ENCODE measurements at regions not wholly inside any gene's neighbourhood (a gene's known extent, or its start where the extent isn't known, plus 50 kb on each side); places are given as distances from the start of the nearest gene placed in this dataset.
"Not testable (repeated sequence)": the region's sequence is repeated elsewhere in the genome, so short reads cannot be mapped to it uniquely, and the experiment has no call there.

DNA sequence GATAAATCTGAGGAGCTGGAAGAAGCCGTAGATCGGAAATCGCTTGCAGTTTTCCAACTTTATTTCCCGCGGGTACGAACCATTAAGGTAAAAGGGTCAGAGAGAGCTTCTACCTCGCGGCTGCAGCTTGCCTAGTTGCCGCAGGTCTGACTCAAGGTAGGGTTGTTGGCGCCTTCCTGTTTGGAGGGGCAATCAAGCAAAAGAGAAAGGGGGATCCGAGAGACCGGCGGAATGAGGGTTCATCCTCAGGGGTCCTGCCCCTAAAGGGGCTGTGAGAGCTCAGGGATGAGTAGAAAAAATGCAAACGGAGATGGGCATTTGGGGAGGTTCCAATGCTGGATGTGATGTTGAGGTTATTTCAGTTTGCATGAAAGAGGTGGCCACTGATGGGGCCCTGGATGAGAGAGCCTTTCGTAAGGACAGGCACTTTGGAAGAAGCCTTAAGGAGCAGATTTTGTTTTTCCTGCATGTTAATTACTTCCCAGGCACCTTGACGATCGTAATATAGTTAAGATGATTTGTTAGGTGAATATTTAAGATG is 265.4 kb downstream of the CGGBP1 start:
- Histone ChIP-seq H3K4me3 (peak overlapping the region; percentile 39 to 59), H3K36me3 (ENCODE audit: low read depth, missing control alignments) (no peaks in the 10 kb centered on the region), H3K27ac (peak overlapping the region in 1 of 2 donors; percentile 21), H3K4me1 (peaks cover 7% of the 10 kb centered on the region), H3K27me3 (no peaks in the 10 kb centered on the region), H3K9me3 (no peaks in the 10 kb centered on the region)
- intact Hi-C loops (cut with DNase I; ENCODE audit: low total_unique reads), result no loop called here
- 4 to 9% methylated on average over 17 of the region's 17 CpGs for WGBS, 2 donors
- no peak for TF ChIP-seq POLR2A (IDR thresholded peaks at IDR 0.05)
- no peak for TF ChIP-seq CTCF (IDR thresholded peaks at IDR 0.05)
- DNase-seq, result no peak

DNA sequence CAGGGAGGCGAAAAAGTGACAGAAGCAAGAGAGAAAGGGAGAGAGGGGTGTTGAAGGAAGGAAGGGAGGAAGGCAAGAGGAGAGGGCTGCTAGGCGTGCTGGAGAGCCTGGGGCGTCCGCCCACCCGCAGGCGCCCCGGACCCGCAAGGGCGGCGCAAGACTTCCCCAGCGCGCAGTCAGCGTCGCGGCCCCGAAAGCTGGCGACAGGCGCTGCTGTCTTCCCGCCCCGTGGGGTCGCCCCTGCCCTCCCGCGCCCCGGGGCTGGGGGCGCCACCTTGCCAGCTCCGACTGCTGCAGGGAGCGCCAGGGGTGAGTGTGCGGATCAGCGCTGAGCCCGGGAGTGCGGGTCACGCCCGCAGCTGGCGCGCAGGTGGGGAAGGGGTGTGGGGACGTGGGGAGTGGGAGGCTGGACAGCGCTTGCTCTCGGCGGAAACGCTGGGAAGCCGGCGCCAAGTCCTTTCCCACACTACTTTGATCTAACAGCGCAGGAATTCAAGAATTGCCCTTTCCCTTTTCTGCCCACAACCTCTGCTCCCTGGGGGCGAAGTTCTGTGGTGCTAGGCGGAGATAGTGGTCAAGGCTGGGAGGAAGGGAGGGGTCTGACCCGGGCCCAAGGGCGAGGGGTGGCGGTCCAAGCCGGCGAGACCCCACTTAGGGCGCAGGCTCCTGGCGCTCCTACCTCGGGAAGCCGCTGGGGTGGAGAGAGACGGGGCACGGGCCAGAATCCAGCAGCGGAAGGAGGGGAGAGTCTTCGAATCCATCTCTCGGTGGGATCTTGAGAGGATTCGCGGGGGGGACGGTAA is 266.1 kb downstream of the CGGBP1 start, which contains the start of gene HTR1F:
TSS of gene HTR1F (plus strand) at position 173 of the 803 bp plus-strand sequence.
- Histone ChIP-seq H3K9me3 (no peaks in the 10 kb centered on the region), H3K36me3 (ENCODE audit: low read depth, missing control alignments) (no peaks in the 10 kb centered on the region), H3K27me3 (no peaks in the 10 kb centered on the region), H3K4me3 (peak within 1 kb of the TSS; percentile 39 to 59), H3K4me1 (peaks cover 7% of the 10 kb centered on the region), H3K27ac (peak within 1 kb of the TSS in 1 of 2 donors; percentile 21)
- intact Hi-C loops (cut with DNase I; ENCODE audit: low total_unique reads), result no loop called here
- TF ChIP-seq POLR2A (IDR thresholded peaks at IDR 0.05) (no peak), CTCF (IDR thresholded peaks at IDR 0.05) (no peak)
- peak; percentile 16 for DNase-seq
- 1% methylated on average over 29 to 59 of the region's 62 CpGs for WGBS, 2 donors

DNA sequence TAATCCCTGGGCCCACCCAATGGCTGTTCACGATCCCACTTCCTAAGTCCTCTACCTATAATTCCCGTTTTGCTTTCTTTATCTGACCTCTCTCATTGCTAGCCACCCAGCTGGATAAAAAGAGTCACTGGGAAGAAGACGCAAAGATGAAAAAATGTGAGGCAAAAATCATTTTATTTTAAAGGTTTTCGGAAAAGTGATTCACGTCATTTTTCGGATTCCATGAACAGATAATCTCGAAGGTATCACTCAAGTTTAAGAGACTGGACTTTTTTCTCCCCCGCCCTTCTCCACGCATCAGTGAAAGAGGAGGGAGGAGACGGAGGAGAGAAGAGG is 266.6 kb downstream of the CGGBP1 start:
- intact Hi-C loops (cut with DNase I; ENCODE audit: low total_unique reads), result no loop called here
- Histone ChIP-seq H3K36me3 (ENCODE audit: low read depth, missing control alignments) (no peaks in the 10 kb centered on the region), H3K4me1 (peaks cover 7% of the 10 kb centered on the region), H3K9me3 (no peaks in the 10 kb centered on the region), H3K4me3 (peak overlapping the region; percentile 39 to 59), H3K27me3 (no peaks in the 10 kb centered on the region), H3K27ac (no peak overlapping the region)
- 8 to 10% methylated on average over 10 of the region's 10 CpGs for WGBS, 2 donors
- DNase-seq, result no peak
- no peak for TF ChIP-seq CTCF (IDR thresholded peaks at IDR 0.05)
- no peak for TF ChIP-seq POLR2A (IDR thresholded peaks at IDR 0.05)

- H3K9me3 ChIP-seq, result no peaks in the 10 kb centered on the region
- 55 to 73% methylated on average over 9 of the region's 9 CpGs for WGBS, 2 donors
- intact Hi-C loops (cut with DNase I; ENCODE audit: low total_unique reads), result no loop called here
- TF ChIP-seq POLR2A (IDR thresholded peaks at IDR 0.05) (no peak), CTCF (IDR thresholded peaks at IDR 0.05) (no peak)
- DNase-seq, result no peak
- H3K36me3 ChIP-seq (ENCODE audit: low read depth, missing control alignments), result no peaks in the 10 kb centered on the region
- H3K27me3 ChIP-seq, result no peaks in the 10 kb centered on the region
- H3K4me3 ChIP-seq, result no peak overlapping the region
- peaks cover 7% of the 10 kb centered on the region for H3K4me1 ChIP-seq
- no peak overlapping the region for H3K27ac ChIP-seq
Measured at GRCh38 chr3:87791248-87792027, 267.4 kb downstream of the CGGBP1 start.

GRCh38 chr3:87789049-87789448 is 269.8 kb downstream of the CGGBP1 start:
- intact Hi-C loops (cut with DNase I; ENCODE audit: low total_unique reads); H3K4me1 ChIP-seq; DNase-seq; H3K4me3 ChIP-seq; H3K27ac ChIP-seq; H3K9me3 ChIP-seq; H3K36me3 ChIP-seq (ENCODE audit: low read depth, missing control alignments); H3K27me3 ChIP-seq: not testable (repeated sequence)
- WGBS, 2 donors, result 78 to 86% methylated on average over 3 of the region's 3 CpGs
